Astrocyte (in vitro differentiated cells and primary cell): ENCODE measurements at regions not wholly inside any gene's neighbourhood (a gene's known extent, or its start where the extent isn't known, plus 50 kb on each side); places are given as distances from the start of the nearest gene placed in this dataset.
"Not testable (repeated sequence)": the region's sequence is repeated elsewhere in the genome, so short reads cannot be mapped to it uniquely, and the experiment has no call there.

Experiments
- DNase-seq: peaks from one replicate; pipeline ENCODE4 v3.0.0-alpha.2; 2010; ENCODE audit warnings: low read depth
- FAIRE-seq: peaks from 2 replicates; lab custom pipeline; 2011; peaks lifted over from hg19 to GRCh38; lab: Jason Lieb, UNC
- H2AFZ ChIP-seq: 2 replicates; pipeline ENCODE4 v1.6.0; 2012; ENCODE audit warnings: low read depth, low read length, inconsistent platforms
- H3K27ac ChIP-seq: 2 replicates; pipeline ENCODE4 v1.5.1; 2011; ENCODE audit warnings: low read depth, low read length, inconsistent platforms
- H3K27me3 ChIP-seq: 2 replicates; pipeline ENCODE4 v1.6.0; 2011; ENCODE audit warnings: low read length, inconsistent platforms; ENCODE audit not compliant: insufficient read depth
- H3K36me3 ChIP-seq: 2 replicates; pipeline ENCODE4 v1.5.1; 2011; ENCODE audit warnings: low read length, inconsistent platforms; ENCODE audit not compliant: insufficient read depth
- H3K4me1 ChIP-seq: 2 replicates; pipeline ENCODE4 v1.5.1; 2011; ENCODE audit warnings: low read length, inconsistent platforms; ENCODE audit not compliant: insufficient read depth
- H3K4me2 ChIP-seq: 2 replicates; pipeline ENCODE4 v1.6.0; 2012; ENCODE audit warnings: low read length, inconsistent platforms
- H3K4me3 ChIP-seq: 2 replicates; pipeline ENCODE4 v1.5.1; 2011; ENCODE audit warnings: low read depth, mild to moderate bottlenecking, low read length, inconsistent platforms; ENCODE audit not compliant: insufficient read depth
- H3K79me2 ChIP-seq: 2 replicates; pipeline ENCODE4 v1.6.0; 2012; ENCODE audit warnings: mild to moderate bottlenecking, low read length, inconsistent platforms; ENCODE audit not compliant: insufficient read depth
- H3K9ac ChIP-seq: 2 replicates; pipeline ENCODE4 v1.6.0; 2012; ENCODE audit warnings: mild to moderate bottlenecking, low read length, inconsistent platforms
- H3K9me3 ChIP-seq: 2 replicates; pipeline ENCODE4 v1.5.1; 2012; ENCODE audit warnings: low read depth, mild to moderate bottlenecking, low read length, inconsistent platforms; ENCODE audit not compliant: insufficient read depth
- H4K20me1 ChIP-seq: 2 replicates; pipeline ENCODE4 v1.6.0; 2012; ENCODE audit warnings: low read length, inconsistent platforms; ENCODE audit not compliant: insufficient read depth
- H3K27ac Mint-ChIP-seq: one replicate; pipeline ENCODE4 v1.8.0; 2021; ENCODE audit warnings: mild to moderate bottlenecking, mixed read lengths; ENCODE audit not compliant: unreplicated experiment
- H3K27me3 Mint-ChIP-seq: one replicate; pipeline ENCODE4 v1.8.0; 2021; ENCODE audit warnings: low read depth, mixed read lengths; ENCODE audit not compliant: unreplicated experiment
- H3K36me3 Mint-ChIP-seq: one replicate; pipeline ENCODE4 v1.8.0; 2021; ENCODE audit warnings: low read depth, mixed read lengths; ENCODE audit not compliant: unreplicated experiment
- H3K4me1 Mint-ChIP-seq: one replicate; pipeline ENCODE4 v1.8.0; 2021; ENCODE audit warnings: low read depth, mixed read lengths; ENCODE audit not compliant: unreplicated experiment
- H3K4me3 Mint-ChIP-seq: one replicate; pipeline ENCODE4 v1.8.0; 2021; ENCODE audit warnings: mild to moderate bottlenecking, moderate library complexity, mixed read lengths; ENCODE audit not compliant: unreplicated experiment
- H3K9me3 Mint-ChIP-seq: one replicate; pipeline ENCODE4 v1.8.0; 2021; ENCODE audit warnings: mild to moderate bottlenecking, mixed read lengths; ENCODE audit not compliant: unreplicated experiment
- EZH2 ChIP-seq: IDR thresholded peaks from 2 replicates; pipeline ENCODE4 v1.6.1; 2012; ENCODE audit warnings: mild to moderate bottlenecking, low read length, inconsistent platforms; ENCODE audit not compliant: insufficient read depth
- TF ChIP-seq, protein P1 (sequence below): IDR thresholded peaks from 2 replicates; pipeline ENCODE4 v1.5.1; 2011; ENCODE audit warnings: low read depth, mild to moderate bottlenecking, inconsistent platforms, low read length, moderate library complexity; ENCODE audit not compliant: insufficient read depth

DNA sequence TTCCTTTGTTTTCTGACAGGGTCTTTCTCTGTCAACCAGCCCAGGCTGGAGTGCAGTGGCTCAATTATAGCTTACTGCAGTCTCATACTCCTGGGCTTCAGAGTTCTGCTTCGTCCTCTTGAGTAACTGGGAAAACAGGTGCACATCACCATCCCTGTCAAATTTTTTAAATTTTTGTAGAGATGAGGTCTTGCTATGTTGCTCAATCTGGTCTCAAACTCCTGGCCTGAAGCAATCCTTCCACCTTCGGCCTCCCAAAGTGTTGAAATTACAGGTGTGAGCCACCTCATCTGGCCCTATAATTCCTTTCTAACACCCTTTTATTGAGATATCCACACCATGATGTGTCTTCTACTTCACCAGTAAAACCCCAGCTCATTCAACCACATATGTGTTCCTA, 341.6 kb upstream of the PCSK5 start:
- TF ChIP-seq, protein P1, sequence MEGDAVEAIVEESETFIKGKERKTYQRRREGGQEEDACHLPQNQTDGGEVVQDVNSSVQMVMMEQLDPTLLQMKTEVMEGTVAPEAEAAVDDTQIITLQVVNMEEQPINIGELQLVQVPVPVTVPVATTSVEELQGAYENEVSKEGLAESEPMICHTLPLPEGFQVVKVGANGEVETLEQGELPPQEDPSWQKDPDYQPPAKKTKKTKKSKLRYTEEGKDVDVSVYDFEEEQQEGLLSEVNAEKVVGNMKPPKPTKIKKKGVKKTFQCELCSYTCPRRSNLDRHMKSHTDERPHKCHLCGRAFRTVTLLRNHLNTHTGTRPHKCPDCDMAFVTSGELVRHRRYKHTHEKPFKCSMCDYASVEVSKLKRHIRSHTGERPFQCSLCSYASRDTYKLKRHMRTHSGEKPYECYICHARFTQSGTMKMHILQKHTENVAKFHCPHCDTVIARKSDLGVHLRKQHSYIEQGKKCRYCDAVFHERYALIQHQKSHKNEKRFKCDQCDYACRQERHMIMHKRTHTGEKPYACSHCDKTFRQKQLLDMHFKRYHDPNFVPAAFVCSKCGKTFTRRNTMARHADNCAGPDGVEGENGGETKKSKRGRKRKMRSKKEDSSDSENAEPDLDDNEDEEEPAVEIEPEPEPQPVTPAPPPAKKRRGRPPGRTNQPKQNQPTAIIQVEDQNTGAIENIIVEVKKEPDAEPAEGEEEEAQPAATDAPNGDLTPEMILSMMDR = no peak
- TF ChIP-seq EZH2 = no peak
- H3K4me3 ChIP-seq = no peak overlapping the region
- FAIRE-seq = no peak
- no peak overlapping the region for H3K4me3 Mint-ChIP-seq
- H3K79me2 ChIP-seq = no peaks in the 10 kb centered on the region
- H3K27me3 ChIP-seq = no peaks in the 10 kb centered on the region
- H3K4me1 ChIP-seq = peaks cover 8% of the 10 kb centered on the region
- H3K9me3 ChIP-seq = no peaks in the 10 kb centered on the region
- DNase-seq = no peak
- no peak overlapping the region for H3K27ac ChIP-seq
- H3K4me2 ChIP-seq = no peak overlapping the region
- H3K27ac Mint-ChIP-seq = no peak overlapping the region
- H4K20me1 ChIP-seq = no peaks in the 10 kb centered on the region
- no peaks in the 10 kb centered on the region for H3K27me3 Mint-ChIP-seq
- H2AFZ ChIP-seq = no peak overlapping the region
- no peak overlapping the region for H3K9ac ChIP-seq
- H3K36me3 ChIP-seq = no peaks in the 10 kb centered on the region
- peaks cover 16% of the 10 kb centered on the region for H3K4me1 Mint-ChIP-seq
- no peaks in the 10 kb centered on the region for H3K9me3 Mint-ChIP-seq
- no peaks in the 10 kb centered on the region for H3K36me3 Mint-ChIP-seq

DNA sequence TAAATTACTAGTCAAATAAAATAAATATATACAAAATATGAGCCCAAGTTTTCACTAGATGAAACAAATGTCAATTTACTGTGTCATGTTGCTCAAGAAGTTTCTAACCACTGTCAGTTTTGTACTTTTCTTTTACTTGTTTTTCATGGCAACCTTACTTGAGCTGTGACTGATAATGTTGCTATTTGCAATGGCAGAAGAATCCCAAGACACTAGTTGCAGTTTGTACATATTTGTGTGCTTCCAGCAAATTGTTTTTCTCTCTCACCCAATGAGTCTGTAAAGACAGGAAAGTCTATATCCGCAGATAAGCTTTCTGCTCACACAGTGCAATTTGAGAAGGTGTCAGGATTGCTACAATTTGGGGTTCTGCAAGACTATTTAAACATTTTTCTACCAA, 338.6 kb upstream of the PCSK5 start:
- Histone ChIP-seq H4K20me1 (no peaks in the 10 kb centered on the region), H3K36me3 (no peaks in the 10 kb centered on the region), H2AFZ (no peak overlapping the region), H3K4me1 (peaks cover 8% of the 10 kb centered on the region), H3K9ac (no peak overlapping the region), H3K4me3 (no peak overlapping the region), H3K9me3 (no peaks in the 10 kb centered on the region), H3K4me2 (no peak overlapping the region), H3K27ac (no peak overlapping the region), H3K79me2 (no peaks in the 10 kb centered on the region), H3K27me3 (no peaks in the 10 kb centered on the region)
- no peak for TF ChIP-seq EZH2
- TF ChIP-seq, protein P1 = no peak
- FAIRE-seq (no peak), DNase-seq (peak; percentile 5)
- Mint-ChIP-seq H3K4me3 (no peak overlapping the region), H3K4me1 (peaks cover 16% of the 10 kb centered on the region), H3K27me3 (no peaks in the 10 kb centered on the region), H3K27ac (no peak overlapping the region), H3K36me3 (no peaks in the 10 kb centered on the region), H3K9me3 (no peaks in the 10 kb centered on the region)

DNA sequence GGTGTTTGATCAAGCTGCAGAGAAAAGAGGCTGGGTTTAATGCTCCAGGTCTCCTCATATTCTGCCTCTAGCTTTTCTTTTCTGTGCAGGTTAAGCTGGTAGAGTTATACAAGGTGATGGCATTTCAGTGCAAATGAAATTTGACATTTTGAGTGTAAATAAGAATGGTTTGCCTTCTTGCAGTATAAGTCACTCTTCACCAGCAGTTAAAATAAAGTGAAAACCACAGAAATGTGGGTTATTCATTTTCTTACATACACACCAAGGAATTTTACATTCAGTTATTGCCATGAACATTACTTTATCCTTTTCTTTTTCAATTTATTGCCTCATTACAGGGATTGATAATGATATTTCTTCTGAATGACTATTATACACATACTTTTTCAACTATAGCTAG, 337.5 kb upstream of the PCSK5 start:
- H3K79me2 ChIP-seq = no peaks in the 10 kb centered on the region
- H3K27me3 ChIP-seq = no peaks in the 10 kb centered on the region
- FAIRE-seq (no peak), DNase-seq (peak; percentile 18)
- H3K36me3 ChIP-seq = no peaks in the 10 kb centered on the region
- H3K9ac ChIP-seq = peak overlapping the region; percentile 1
- peak overlapping the region; percentile 41 for H3K4me2 ChIP-seq
- Mint-ChIP-seq H3K4me3 (peak overlapping the region; percentile 30), H3K27ac (peak overlapping the region; percentile 93), H3K36me3 (no peaks in the 10 kb centered on the region), H3K9me3 (no peaks in the 10 kb centered on the region), H3K4me1 (peaks cover 16% of the 10 kb centered on the region), H3K27me3 (no peaks in the 10 kb centered on the region)
- H3K27ac ChIP-seq = no peak overlapping the region
- peaks cover 8% of the 10 kb centered on the region for H3K4me1 ChIP-seq
- H2AFZ ChIP-seq = no peak overlapping the region
- H3K9me3 ChIP-seq = no peaks in the 10 kb centered on the region
- no peak for TF ChIP-seq EZH2
- TF ChIP-seq, protein P1 = no peak
- no peaks in the 10 kb centered on the region for H4K20me1 ChIP-seq
- H3K4me3 ChIP-seq = no peak overlapping the region

DNA sequence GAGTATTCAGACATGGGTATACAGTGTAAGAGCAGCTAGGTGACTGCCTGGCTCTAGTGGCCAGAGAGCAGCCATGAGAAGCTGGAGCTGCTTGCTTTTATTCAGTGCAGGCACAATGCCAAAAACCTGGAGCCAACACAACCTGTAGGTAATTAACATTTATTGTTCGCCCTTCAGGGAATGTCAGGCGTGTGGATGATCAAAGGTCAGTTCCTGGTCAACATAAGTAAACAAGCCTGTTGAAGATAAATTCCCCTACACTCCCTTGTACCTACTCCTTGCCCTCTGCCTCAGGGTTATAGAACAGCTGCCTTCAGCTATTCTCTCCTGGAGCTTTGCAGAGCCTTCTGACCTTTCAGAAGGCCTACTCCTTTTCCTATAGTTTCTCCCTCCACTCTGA, 323.7 kb upstream of the PCSK5 start:
- not testable (repeated sequence) for H3K27me3 Mint-ChIP-seq, H2AFZ ChIP-seq

More for the DNA sequence above, 323.7 kb upstream of the PCSK5 start:
- not testable (repeated sequence) for H3K79me2 ChIP-seq, H3K4me1 ChIP-seq, H3K36me3 Mint-ChIP-seq, H3K4me1 Mint-ChIP-seq, H3K9ac ChIP-seq, H3K27ac Mint-ChIP-seq, H3K4me2 ChIP-seq, H3K4me3 Mint-ChIP-seq, H3K27ac ChIP-seq, H3K4me3 ChIP-seq, H3K9me3 Mint-ChIP-seq, H3K9me3 ChIP-seq, H3K36me3 ChIP-seq, DNase-seq, FAIRE-seq, H3K27me3 ChIP-seq, H4K20me1 ChIP-seq
